ENCODE measurements at regions not wholly inside any gene's neighbourhood (a gene's known extent, or its start where the extent isn't known, plus 50 kb on each side); places are given as distances from the start of the nearest gene placed in this dataset.
"Not testable (repeated sequence)": the region's sequence is repeated elsewhere in the genome, so short reads cannot be mapped to it uniquely, and the experiment has no call there.

DNA sequence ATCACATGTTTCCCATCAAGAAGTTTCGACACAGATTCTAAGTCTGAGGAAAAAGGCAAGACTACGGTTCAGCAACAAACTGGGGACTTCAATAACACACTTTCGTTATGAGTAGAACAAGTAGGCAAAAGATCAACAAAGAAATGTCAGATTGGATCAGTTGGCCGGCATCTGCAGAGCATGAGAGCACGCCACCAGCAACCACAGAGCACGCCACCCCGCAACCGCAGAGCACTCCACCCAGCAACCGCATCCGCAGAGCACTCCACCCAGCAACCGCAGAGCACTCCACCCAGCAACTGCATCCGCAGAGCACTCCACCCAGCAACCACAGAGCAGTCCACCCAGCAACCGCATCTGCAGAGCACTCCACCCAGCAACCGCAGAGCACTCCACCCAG, 89.7 kb upstream of the FAM20C start:
- DNase-seq, result no peak

DNA sequence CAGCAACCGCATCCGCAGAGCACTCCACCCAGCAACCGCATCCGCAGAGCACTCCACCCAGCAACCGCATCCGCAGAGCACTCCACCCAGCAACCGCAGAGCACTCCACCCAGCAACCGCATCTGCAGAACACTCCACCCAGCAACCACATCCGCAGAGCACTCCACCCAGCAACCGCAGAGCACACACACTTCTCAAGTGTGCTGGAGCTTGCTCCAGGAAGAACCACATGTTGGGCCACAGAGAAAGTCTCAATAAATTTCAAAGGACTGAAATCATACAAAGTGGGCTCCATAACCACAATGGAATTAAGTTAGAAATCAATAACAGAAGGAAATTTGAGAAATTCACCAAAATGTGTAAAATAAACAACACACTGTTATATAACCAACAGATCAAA, 88.4 kb upstream of the FAM20C start:
- DNase-seq, result not testable (repeated sequence)

DNA sequence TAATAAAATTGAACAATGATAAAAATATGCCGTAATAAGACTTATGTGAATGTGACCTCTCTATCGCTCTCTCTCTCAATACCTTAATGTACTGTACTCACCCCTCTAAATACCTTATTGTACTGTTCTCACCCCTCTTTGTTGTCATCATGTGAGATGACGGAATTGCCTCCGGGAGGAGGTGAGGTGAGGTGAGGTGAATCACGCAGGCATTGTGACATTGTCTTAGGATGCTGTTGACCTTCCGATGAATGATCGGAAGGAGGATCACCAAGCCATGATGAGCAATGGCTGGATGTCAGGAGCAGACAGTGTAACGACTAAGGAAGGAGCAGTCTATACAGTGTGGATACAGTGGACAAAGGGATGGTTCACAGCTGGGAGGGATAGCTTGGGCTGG, 87.4 kb upstream of the FAM20C start:
- no peak for DNase-seq

DNA sequence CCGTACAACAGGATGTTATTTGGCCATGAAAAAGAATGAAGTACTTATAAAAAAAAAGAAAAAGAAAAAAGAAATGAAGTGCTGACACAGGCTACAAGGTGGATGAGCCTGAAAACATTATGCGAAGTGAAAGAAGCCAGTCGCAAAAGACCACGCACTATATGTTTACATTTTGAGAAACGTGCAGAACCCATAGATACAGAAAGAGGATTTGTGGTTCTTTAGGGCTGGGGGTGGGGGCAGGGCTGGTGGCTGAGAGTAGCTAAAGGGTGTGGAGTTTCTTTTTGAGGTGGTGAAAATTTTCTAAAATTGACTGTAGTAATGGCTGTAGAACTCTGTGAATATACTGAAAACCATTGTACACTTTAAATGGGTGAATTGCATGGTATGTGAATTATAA, 86.0 kb upstream of the FAM20C start:
- DNase-seq, result no peak

DNA sequence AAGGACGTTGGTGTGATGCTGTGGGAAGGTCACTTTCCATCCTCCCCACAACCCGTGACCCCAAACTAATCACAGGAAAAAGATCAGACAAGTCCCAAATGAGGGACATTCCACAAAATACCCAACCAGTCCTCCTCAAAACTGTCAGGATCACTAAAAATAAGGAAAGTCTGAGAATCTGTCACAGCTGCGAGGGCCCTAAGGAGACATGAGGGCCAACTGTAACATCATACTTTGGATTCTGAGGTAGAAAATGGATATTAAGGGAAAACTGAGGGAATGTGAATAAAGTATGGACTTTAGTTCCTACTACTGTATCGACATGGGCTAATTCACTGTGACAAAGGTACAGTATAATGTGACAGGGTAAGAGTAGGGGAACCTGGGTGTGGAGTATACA, 85.1 kb upstream of the FAM20C start:
- DNase-seq, result no peak

DNA sequence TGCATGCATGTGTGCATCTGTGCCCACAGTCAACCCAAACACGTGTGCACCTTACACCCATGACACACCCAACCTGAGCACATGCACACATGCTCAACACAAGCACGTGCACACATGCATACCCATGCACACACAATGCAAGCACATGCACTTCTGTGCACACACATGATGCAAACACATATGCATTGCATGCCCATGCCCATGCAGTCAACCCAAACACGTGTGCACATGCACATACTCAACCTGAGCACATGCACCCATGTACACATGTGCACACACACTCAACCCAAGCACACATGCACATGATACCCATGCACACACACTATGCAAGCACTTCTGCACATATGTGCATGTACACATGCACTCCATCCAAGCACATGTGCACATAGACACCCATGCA, 84.5 kb upstream of the FAM20C start:
- no peak for DNase-seq

DNA sequence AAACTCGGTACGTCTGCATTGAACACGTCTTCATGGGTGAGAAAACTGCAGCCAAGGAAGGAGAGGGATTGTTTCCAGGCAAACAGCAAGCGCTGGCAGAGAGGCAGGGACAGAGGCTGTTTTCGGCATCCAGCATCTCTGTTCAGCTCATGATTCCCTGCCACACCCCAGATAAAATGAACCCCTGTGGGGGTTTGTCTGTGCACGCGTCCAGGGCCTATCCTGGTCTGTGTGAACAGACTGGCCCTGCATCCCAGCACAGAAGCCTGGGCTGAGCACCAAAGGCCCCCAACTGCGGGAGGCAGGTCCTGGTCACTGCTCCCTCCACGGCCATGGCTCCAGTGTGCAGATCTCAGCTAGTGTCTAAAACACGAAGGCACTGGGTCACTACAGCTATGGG, 83.3 kb upstream of the FAM20C start:
- DNase-seq, result no peak

DNA sequence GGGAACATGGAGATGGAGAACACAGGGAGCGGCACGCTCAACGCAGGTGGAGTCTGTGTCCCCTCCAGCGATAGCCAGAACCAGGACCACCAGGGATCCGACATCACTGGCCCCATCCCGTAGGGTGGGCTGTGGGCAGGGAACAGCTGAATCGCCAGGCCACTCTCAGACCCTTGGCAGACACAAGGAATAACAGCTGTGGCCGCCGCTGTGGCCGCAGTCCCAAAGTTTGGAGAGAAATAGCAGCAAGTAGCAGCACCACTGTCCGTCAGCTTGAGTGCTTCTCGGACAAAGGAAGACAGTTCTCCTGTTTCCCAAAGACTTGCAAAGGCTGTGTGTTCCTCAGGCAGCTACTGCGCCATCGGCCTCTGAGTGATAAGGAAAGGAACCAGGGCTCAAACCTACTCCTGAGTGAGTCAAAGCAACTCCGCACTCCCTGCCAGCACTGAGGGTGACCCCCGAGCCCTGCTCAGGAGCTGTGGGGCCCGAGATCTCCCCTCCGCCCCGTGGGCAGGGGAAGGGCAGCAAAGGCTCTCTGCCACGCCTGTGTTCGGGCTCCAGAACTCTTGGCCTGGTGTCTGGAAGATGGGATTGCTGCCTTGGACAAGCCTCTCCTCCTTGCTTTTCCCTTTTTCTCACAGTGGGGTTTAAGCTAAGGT, 82.3 kb upstream of the FAM20C start:
- DNase-seq, result no peak

DNA sequence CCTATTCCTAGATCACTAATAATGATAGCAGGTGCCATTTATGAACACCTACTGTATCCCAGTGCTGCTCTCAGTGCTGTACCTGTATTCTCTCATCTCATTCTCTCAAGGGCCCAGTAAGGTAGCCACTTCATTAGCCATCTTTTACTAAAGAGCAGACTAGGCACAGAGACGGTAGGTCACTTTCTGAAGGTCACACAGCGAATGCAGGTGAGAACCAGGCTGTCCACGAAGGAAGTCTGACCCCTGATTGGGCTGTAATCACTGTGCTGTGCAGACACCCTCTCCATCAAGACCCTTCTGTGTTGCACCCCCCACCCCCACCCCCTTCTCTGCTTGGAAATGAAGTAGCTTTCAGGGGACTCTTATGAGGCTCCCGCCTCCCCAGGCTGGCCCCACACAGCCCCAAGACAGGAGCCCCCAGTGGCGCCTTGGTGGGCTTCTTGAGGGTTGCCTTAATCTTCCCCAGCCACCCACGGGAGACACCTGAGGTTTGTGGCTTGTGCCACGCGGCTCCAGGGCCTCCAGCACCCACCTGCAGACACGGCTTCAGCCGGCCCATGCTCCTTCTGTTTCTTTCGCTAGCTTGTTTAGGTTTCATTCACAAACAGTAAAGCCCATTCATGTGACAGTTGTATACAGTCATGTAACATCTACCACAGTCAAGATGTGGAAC, 81.7 kb upstream of the FAM20C start:
- no peak for DNase-seq

DNA sequence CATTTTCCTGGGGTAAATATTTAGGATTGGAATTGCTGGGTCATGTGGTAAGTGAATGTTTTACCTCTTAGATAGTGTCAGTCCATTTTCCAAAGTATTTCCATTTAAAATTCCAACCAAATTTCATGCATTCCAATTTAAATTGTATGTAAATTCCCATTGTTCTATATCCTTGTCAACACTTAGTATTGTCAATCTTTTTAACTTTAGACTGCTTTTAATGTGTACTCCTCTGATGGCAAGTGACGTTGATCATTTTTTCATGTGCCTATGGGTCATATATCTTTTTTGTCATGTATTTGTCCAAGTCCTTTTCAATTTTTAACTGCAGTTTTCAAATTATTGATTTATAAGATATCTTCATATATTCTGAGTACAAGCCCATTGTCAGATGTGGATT, 80.8 kb upstream of the FAM20C start:
- no peak for DNase-seq

DNA sequence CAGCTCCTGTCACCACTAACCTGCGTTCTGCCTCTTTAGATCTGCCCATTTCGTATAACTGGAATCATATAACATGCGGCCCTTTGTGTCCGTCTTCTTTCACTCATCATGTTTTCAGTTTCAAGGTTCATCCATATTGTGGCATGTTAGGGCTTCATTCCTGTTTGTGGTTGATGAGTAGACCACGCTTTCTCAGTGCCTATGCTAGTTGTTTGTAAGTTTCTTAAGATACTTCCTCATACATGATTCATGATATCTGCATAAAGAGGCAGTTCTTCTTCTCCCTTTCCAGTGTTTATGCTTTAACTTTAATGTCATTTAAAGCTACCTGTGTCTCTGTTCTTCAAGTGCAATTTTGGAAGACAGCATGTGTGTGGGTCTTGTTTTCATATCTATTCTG, 79.5 kb upstream of the FAM20C start:
- peak; percentile 19 for DNase-seq

DNA sequence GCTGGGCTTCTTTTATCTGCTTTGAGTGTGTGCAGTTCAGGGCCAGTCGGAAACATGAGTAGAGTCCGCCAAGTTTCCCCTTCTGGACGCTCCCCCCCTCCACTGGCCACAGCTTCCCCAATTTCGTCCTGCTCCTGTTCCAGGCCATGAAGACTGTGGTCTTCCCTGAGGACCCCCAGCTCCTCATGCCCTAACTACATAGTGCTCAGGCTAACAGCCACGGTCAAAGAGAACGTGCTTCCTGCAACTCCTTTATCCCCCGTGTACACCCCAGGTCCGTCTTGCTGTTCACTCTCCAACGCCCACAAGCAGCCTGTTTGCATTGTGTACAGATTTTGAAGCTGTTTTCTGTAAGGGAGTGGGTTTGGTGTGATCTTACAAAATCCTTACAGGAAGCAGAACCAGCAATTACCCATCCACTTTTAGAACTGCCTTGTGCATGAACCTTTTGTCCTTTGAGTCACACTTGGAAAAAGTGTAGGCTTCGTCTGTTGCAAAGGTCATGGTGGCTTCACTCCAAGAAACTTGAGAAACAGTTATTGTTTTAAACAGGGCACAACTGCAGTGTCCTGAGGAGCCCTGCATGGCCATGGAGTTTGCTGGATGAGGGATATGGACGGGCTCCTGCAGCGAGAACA, 77.0 kb upstream of the FAM20C start:
- DNase-seq, result peak; percentile 62

DNA sequence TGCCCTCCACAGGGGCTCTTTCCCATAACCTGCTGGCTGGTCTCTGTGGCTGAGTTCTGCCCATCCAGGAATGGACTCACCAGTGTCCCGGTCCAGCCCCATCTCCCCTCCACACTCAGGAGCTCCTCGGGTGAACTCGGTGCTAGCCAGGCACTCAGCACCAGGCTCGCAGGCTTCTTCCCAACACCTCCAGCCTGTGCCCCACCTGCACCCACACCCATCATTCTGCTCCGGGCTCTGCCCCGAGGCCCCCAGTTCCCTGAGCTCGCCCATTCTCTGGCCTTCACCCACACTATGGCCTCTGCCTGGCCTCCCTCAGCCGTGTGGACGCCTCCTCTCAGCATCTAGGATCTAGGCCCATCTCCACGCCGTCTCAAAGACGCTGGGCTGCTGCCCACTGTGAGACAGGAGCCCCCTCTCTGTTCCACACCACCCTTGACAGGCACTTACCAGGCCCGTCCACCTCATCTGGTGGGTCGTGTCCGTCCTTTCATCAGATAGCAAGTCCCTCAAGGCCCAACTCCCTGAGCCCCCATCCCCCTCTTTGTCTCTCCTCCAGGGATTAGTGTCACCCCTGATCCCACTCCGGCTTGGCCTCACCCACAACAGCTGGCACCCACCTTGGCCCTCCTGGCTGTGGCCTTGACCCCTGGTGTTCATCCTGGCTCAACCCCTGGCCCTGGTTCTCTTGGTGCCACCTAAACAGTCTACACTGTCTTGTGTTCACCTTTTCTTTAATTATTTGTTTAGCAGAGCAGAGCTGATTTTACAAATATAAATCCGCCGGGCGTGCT, 76.0 kb upstream of the FAM20C start:
- no peak for DNase-seq

DNA sequence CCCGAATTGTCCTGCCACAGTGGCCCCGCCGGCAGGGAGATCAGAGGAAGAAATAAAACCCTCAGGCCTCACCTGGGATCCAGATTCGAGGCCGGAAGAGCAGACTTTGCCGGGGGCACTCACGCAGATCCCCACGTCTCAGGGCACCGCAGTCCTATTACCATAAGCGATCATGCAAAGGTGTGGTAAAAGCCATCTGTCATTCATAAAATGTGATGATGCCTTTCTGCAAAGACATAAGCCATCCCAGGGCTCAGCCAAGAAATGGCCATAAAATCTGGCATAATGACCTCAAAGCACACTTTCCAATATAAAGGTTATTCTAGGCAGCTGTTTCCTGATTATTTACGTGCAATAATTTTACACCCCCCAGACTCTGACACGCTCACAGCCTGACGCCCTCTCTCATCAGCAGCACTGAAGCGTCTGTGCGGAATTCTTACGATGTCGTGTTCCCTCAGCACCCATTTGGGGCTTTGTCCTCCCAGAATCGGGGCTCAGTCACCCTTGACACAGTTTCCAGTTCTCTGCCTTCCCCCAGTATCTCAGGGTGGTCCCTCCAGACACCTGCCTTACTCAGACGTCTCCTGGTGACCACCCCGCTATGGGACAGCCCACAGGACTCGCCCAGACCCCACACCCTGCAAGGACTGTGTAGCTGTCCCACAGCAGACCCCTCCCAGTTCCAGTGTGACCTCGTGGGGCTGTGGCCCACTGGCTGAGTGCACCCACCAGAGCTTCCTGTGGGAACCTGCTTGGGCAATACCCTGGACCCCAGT, 74.3 kb upstream of the FAM20C start:
- DNase-seq, result no peak

DNA sequence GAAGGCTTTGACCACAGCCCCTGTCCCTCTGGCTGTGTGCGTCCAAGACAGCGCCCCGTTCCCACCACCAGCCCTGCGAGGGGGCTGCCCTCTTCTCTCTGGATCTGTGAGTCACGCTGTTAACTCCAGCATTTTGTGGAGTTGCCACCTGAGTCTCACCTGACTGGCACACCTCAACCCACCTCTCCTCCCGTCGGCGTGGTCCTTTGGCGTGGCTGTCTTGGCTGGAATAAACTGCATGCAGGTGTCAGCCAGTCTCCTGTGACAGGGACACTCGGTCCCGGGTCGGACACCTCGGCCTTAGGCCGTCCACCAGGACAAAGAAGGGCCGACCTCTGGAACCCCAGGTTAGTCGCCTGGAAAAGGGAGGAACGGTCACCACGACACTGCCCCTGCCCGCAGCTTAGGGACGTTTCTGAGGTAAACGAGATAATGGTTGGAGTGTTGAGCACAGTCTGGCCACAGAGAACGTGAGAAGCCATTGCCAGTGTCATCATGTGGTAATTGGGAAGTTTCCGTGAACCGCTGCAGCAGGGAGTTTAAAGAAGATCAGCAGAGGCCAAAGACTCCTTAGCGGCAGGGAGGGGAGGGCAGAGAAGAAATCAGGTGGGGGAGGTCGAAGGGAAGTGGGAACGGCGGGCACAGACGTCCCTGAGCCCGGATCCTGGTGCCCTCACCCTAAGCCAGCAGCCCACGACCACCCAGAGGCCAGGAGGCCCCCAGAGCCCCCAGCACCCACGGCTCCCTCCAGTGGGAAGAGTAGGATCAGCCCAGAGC, 73.6 kb upstream of the FAM20C start:
- DNase-seq, result no peak

DNA sequence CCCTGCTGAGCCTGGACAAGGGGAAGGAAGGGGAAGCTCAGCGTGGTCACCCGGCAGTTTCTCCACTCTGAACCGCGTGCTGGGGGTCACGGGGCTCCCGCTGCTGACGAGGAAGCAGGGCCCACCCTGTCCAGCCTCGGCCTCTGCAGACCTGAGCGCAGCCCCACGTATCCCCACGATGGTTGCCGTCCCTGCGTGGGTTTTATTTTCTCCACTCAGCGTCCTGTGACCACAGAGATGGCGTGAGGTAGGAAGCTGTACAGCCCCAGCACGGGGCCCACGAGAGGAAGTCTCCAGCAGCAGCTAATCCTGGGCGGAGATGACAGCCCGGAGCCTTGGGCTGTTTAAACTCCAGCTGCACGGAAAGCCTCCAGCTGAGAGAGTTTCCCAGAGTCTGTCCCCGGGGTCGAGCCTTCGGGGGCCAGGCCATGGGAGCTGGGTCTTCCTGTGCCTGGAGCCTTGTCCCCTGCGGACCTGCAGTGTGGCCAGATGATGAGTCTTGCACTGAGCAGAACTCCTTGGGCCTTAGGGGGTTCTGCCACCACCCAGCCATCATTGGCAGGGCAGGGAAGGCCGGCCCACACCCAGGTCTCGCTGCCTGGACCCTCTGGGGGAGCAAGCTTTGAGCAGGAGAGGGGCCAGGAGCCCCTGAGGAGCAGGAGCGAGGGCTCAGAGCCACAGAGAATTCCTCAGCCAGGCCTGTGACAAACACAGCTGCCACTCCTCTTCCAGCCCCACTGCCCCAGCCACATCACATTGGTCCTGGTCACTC, 72.8 kb upstream of the FAM20C start:
- DNase-seq, result no peak

DNA sequence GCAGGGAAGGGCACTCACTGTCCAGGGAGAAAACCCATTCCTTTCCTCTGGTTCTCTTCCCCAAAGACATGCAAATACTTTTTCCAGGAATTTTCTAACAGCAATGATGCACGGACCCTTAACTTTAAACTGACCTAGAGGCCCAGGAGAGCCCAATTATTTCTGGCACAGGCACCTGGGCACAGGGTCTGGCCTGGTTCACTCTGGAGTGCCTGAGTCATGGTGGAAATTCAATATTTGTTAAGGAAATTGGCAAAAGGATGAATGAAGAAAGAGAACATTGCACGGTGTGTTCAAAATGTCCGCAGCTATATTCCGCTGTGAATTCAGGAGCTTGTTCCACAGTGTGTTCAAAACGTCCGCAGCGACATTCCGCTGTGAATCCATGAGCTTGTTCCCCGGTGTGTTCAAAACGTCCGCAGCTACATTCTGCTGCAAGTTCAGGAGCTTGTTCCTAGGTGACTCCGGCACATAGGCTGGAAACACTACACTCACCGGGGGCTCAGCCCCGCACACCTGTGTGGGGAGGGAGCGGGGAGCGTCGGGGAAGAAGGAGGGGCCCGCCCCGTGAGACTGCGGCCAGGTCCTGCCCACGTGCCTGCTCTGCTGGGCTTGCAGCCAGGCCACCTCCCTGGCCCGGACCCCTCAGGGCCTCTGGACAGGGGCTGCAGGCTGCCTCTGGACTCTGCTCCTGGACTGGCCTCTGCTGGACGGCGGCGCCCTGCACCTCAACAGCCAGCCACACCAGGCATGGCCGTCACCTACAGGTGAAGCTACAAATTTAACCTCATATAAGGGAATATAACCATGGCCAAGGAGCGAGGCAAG, 72.0 kb upstream of the FAM20C start:
- no peak for DNase-seq

DNA sequence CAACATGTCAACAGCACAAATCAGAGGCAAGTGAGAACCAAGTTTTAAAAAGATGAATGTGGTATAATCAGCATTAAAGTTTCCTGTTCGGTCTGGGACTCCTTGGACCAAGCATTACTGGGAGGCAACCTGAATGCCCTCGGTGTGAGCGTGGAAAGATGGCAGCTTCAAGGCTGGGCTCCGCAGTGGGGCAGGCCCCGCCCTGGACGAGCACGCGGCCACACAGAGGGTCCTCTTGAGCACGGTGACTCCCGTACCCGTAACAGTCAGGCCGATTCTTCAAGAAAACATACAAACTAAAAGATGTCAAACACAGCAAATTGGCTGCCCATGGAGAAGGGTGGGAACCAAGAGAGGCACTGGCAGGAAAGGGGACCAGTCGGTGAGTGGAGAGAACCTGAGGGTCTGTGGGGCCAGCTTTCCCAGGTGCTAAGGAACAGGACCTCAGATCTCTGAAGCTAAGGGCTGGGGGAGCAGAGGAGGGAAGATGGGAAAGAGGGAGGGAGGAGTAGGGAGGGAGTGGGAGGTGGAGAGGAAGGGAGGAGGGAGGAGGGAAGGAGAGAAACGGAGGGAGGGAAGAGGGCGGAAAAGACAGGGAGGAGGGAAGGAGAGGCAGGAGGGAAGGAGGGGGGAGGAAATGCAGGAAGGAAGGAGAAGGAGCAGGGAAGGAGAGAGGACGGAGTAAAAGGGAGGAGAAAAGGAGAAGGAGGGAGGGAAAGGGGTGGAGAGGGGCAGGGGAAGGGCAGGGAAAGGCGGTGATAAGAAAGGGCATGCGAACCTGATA, 71.2 kb upstream of the FAM20C start:
- no peak for DNase-seq

DNA sequence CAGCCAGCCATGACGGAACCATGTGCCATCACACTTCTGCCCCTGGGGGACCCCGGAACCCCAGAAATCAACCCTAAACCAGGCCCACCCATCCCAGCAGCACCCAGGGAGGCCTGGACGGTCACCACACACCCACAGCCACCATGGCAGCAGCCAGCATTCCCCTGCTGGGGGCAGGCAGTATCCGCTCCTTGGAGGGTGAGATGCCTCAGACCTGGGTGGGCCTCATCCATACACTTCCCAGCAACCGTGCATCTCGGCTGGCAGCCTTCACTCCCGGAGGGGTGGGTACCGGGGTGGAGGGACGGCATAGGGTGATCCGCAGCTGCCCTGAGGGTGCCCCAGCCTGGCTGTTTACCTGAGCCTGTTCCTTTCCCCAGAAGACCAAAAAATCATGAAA, 69.1 kb upstream of the FAM20C start:
- DNase-seq, result no peak

Data from HCEC 1CT (cell line).